Liver (tissue), 3 donors: ENCODE measurements at regions not wholly inside any gene's neighbourhood (a gene's known extent, or its start where the extent isn't known, plus 50 kb on each side); places are given as distances from the start of the nearest gene placed in this dataset.

Experiments
- EGR1 ChIP-seq, 2 donors: IDR thresholded peaks; 2 replicates each; pipeline ENCODE4 v1.6.1; 2016 to 2018; ENCODE audit warnings: antibody characterized with exemption in 2 of 2, low read depth in 2 of 2
- GABPA ChIP-seq, 2 donors: IDR thresholded peaks in 1 of 2; conservative IDR thresholded peaks in 1 of 2; 2 replicates each; pipeline ENCODE4 v1.6.1; 2016; ENCODE audit warnings: antibody characterized with exemption in 2 of 2, mild to moderate bottlenecking in 1 of 2, moderate library complexity in 1 of 2
- JUND ChIP-seq, 2 donors: IDR thresholded peaks; 2 replicates each; pipeline ENCODE4 v1.6.1; 2016; ENCODE audit warnings: antibody characterized with exemption in 2 of 2
- RAD21 ChIP-seq, 2 donors: IDR thresholded peaks; 2 replicates each; pipeline ENCODE4 v1.6.1; 2016; ENCODE audit warnings: antibody characterized with exemption in 2 of 2, mild to moderate bottlenecking in 2 of 2
- SP1 ChIP-seq: IDR thresholded peaks from 2 replicates; pipeline ENCODE4 v1.6.1; 2018; ENCODE audit warnings: antibody characterized with exemption, mild to moderate bottlenecking
- TAF1 ChIP-seq: conservative IDR thresholded peaks from 2 replicates; pipeline ENCODE4 v1.6.1; 2016; ENCODE audit warnings: antibody characterized with exemption, mild to moderate bottlenecking
- YY1 ChIP-seq: IDR thresholded peaks from 2 replicates; pipeline ENCODE4 v1.6.1; 2016; ENCODE audit warnings: antibody characterized with exemption, mild to moderate bottlenecking
- TF ChIP-seq, protein P1 (sequence below): fragments of 150-350 bp; IDR thresholded peaks from 2 replicates; pipeline ENCODE4 v1.5.1; 2017; ENCODE audit warnings: improper control_type of control experiment, low read depth, low read length; ENCODE audit not compliant: missing input control
- TF ChIP-seq, protein P2 (sequence below): IDR thresholded peaks from 2 replicates; pipeline ENCODE4 v1.6.1; 2016; ENCODE audit warnings: antibody characterized with exemption
- TF ChIP-seq, protein P3 (sequence below): IDR thresholded peaks from 2 replicates; pipeline ENCODE4 v1.6.1; 2016; ENCODE audit warnings: antibody characterized with exemption, mild to moderate bottlenecking
- TF ChIP-seq, protein P4 (sequence below): IDR thresholded peaks from 2 replicates; pipeline ENCODE4 v1.6.1; 2016; ENCODE audit warnings: antibody characterized with exemption
- donor health status: healthy.
- donor health status: healthy.

DNA sequence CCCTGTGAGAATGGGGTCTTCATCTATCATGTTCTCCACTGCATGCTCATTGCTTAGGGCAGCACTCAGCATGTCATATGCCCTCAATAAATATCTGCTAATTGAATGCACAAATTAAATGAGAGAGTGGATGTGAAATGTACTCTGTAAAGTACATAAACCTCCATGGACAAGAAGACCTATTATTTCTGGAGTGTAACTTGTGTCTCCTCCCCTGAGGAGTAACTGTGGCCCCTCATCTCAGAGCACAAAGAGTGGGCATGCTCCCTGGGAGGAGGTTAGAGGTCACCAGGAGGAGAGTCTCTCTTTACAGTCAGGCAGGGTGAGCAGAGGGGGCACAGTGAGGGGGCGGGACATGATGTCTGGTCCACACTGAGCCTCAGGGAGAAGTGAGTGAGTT lies 313.6 kb upstream of the PODXL start:
- TF ChIP-seq, protein P1, sequence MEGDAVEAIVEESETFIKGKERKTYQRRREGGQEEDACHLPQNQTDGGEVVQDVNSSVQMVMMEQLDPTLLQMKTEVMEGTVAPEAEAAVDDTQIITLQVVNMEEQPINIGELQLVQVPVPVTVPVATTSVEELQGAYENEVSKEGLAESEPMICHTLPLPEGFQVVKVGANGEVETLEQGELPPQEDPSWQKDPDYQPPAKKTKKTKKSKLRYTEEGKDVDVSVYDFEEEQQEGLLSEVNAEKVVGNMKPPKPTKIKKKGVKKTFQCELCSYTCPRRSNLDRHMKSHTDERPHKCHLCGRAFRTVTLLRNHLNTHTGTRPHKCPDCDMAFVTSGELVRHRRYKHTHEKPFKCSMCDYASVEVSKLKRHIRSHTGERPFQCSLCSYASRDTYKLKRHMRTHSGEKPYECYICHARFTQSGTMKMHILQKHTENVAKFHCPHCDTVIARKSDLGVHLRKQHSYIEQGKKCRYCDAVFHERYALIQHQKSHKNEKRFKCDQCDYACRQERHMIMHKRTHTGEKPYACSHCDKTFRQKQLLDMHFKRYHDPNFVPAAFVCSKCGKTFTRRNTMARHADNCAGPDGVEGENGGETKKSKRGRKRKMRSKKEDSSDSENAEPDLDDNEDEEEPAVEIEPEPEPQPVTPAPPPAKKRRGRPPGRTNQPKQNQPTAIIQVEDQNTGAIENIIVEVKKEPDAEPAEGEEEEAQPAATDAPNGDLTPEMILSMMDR, result no peak
- TF ChIP-seq SP1, result no peak
- no peak for TF ChIP-seq TAF1
- TF ChIP-seq, protein P2, sequence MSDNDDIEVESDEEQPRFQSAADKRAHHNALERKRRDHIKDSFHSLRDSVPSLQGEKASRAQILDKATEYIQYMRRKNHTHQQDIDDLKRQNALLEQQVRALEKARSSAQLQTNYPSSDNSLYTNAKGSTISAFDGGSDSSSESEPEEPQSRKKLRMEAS, result no peak
- TF ChIP-seq JUND (IDR thresholded peaks at IDR 0.05), result no peak
- TF ChIP-seq, protein P3, sequence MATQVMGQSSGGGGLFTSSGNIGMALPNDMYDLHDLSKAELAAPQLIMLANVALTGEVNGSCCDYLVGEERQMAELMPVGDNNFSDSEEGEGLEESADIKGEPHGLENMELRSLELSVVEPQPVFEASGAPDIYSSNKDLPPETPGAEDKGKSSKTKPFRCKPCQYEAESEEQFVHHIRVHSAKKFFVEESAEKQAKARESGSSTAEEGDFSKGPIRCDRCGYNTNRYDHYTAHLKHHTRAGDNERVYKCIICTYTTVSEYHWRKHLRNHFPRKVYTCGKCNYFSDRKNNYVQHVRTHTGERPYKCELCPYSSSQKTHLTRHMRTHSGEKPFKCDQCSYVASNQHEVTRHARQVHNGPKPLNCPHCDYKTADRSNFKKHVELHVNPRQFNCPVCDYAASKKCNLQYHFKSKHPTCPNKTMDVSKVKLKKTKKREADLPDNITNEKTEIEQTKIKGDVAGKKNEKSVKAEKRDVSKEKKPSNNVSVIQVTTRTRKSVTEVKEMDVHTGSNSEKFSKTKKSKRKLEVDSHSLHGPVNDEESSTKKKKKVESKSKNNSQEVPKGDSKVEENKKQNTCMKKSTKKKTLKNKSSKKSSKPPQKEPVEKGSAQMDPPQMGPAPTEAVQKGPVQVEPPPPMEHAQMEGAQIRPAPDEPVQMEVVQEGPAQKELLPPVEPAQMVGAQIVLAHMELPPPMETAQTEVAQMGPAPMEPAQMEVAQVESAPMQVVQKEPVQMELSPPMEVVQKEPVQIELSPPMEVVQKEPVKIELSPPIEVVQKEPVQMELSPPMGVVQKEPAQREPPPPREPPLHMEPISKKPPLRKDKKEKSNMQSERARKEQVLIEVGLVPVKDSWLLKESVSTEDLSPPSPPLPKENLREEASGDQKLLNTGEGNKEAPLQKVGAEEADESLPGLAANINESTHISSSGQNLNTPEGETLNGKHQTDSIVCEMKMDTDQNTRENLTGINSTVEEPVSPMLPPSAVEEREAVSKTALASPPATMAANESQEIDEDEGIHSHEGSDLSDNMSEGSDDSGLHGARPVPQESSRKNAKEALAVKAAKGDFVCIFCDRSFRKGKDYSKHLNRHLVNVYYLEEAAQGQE, result no peak
- TF ChIP-seq, protein P4, sequence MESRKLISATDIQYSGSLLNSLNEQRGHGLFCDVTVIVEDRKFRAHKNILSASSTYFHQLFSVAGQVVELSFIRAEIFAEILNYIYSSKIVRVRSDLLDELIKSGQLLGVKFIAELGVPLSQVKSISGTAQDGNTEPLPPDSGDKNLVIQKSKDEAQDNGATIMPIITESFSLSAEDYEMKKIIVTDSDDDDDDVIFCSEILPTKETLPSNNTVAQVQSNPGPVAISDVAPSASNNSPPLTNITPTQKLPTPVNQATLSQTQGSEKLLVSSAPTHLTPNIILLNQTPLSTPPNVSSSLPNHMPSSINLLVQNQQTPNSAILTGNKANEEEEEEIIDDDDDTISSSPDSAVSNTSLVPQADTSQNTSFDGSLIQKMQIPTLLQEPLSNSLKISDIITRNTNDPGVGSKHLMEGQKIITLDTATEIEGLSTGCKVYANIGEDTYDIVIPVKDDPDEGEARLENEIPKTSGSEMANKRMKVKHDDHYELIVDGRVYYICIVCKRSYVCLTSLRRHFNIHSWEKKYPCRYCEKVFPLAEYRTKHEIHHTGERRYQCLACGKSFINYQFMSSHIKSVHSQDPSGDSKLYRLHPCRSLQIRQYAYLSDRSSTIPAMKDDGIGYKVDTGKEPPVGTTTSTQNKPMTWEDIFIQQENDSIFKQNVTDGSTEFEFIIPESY, result no peak
- TF ChIP-seq RAD21 (IDR thresholded peaks at IDR 0.05), result no peak
- no peak for TF ChIP-seq YY1
- TF ChIP-seq GABPA (IDR thresholded peaks at IDR 0.05 in 1 of 2, conservative IDR thresholded peaks at IDR 0.05 in 1 of 2), result no peak
- no peak for TF ChIP-seq EGR1 (IDR thresholded peaks at IDR 0.05; ENCODE audit: low read depth in 2 of 2)
